ENCODE measurements at regions not wholly inside any gene's neighbourhood (a gene's known extent, or its start where the extent isn't known, plus 50 kb on each side); places are given as distances from the start of the nearest gene placed in this dataset.

DNA sequence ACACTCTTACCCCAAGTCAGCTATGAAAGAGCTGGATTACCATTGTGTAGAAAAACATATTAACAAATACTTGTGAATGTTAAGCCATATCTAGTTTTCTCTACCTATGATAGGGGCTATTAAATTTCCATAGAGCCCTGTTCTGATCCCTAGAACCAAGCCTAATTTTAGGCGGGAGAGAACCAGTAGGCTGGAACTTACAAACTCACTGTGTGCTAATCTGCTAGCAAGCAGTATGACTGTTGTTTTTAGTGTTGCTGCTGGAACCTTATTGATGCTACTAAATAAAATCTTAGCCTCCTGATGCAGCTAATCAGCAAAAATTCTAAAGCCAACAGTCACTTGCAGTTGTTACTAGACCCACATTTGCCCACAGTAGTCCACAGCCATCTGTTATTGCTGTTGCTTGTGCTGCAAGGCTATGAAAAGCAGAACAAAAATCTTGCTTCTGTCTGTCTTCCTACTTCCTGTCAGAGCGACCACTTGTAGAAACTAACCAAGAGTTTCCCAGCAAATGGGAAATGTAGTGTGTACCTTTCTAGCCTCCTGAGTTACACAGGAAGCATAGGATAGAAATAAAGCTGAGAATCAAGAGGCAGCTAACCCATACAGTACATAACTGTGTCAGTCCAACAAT, 368.4 kb downstream of the ARL4A start:
- Histone ChIP-seq H3K27me3 (ENCODE audit: control insufficient read depth, insufficient read depth, low read length) (no peaks in the 10 kb centered on the region), H3K36me3 (ENCODE audit: control insufficient read depth, insufficient read depth, low read length) (no peaks in the 10 kb centered on the region), H3K4me3 (ENCODE audit: low read depth, low read length) (no peak overlapping the region)
- DNase-seq (ENCODE audit: low read depth): no peak
- TF ChIP-seq, protein P1, sequence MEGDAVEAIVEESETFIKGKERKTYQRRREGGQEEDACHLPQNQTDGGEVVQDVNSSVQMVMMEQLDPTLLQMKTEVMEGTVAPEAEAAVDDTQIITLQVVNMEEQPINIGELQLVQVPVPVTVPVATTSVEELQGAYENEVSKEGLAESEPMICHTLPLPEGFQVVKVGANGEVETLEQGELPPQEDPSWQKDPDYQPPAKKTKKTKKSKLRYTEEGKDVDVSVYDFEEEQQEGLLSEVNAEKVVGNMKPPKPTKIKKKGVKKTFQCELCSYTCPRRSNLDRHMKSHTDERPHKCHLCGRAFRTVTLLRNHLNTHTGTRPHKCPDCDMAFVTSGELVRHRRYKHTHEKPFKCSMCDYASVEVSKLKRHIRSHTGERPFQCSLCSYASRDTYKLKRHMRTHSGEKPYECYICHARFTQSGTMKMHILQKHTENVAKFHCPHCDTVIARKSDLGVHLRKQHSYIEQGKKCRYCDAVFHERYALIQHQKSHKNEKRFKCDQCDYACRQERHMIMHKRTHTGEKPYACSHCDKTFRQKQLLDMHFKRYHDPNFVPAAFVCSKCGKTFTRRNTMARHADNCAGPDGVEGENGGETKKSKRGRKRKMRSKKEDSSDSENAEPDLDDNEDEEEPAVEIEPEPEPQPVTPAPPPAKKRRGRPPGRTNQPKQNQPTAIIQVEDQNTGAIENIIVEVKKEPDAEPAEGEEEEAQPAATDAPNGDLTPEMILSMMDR (IDR thresholded peaks at IDR 0.05; ENCODE audit: insufficient read depth, low read length, poor library complexity, severe bottlenecking): no peak

- Histone ChIP-seq H3K4me3 (ENCODE audit: low read depth, low read length) (no peak overlapping the region), H3K27me3 (ENCODE audit: control insufficient read depth, insufficient read depth, low read length) (no peaks in the 10 kb centered on the region), H3K36me3 (ENCODE audit: control insufficient read depth, insufficient read depth, low read length) (no peaks in the 10 kb centered on the region)
- TF ChIP-seq, protein P1 (IDR thresholded peaks at IDR 0.05; ENCODE audit: insufficient read depth, low read length, poor library complexity, severe bottlenecking): no peak
- no peak for DNase-seq (ENCODE audit: low read depth)
Observed at GRCh38 chr7:13057462-13058200, 370.2 kb downstream of the ARL4A start.

DNA sequence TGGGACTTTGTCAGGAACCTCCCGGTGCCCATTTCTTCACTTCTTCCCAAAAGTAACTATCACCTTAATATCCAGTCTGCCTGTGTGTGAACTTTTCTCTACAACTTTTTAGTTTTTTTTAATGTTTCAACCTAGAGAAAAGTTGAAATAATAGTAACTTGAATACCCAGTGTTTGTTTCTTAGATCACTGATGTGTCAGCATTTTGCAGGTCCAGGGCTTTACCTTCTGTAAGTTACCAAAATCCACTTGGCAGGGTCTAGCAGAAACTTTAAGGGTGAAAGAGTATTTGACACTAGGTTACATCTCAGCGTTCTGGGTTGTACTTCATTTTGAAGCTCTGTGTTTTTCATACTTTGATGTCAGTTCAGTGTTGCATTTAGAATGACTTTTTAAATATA, 372.7 kb downstream of the ARL4A start:
- Histone ChIP-seq H3K36me3 (ENCODE audit: control insufficient read depth, insufficient read depth, low read length) (no peaks in the 10 kb centered on the region), H3K4me3 (ENCODE audit: low read depth, low read length) (no peak overlapping the region), H3K27me3 (ENCODE audit: control insufficient read depth, insufficient read depth, low read length) (no peaks in the 10 kb centered on the region)
- no peak for DNase-seq (ENCODE audit: low read depth)
- TF ChIP-seq, protein P1 (IDR thresholded peaks at IDR 0.05; ENCODE audit: insufficient read depth, low read length, poor library complexity, severe bottlenecking): no peak

DNA sequence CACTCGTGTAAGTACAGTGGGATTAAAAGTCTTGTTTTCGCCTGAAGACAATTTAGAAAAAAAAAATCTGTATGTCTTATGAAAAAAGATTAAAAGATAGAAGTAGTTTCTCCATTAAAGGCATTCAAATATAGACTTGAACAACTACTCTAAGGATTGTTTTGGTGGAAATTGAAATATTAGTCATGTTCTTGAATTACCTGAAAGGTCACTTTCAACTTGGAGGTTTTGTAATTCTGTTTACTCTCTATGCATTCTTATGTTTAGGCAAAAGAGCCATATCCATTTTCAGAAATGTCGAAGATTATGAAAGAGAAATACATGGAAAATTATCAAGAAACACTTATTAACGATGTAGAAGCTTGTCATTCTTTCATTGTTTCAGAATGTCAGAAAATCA, 373.7 kb downstream of the ARL4A start:
- no peak overlapping the region for H3K4me3 ChIP-seq (ENCODE audit: low read depth, low read length)
- TF ChIP-seq, protein P1 (IDR thresholded peaks at IDR 0.05; ENCODE audit: insufficient read depth, low read length, poor library complexity, severe bottlenecking): no peak
- no peaks in the 10 kb centered on the region for H3K36me3 ChIP-seq (ENCODE audit: control insufficient read depth, insufficient read depth, low read length)
- no peak for DNase-seq (ENCODE audit: low read depth)
- H3K27me3 ChIP-seq (ENCODE audit: control insufficient read depth, insufficient read depth, low read length): no peaks in the 10 kb centered on the region

DNA sequence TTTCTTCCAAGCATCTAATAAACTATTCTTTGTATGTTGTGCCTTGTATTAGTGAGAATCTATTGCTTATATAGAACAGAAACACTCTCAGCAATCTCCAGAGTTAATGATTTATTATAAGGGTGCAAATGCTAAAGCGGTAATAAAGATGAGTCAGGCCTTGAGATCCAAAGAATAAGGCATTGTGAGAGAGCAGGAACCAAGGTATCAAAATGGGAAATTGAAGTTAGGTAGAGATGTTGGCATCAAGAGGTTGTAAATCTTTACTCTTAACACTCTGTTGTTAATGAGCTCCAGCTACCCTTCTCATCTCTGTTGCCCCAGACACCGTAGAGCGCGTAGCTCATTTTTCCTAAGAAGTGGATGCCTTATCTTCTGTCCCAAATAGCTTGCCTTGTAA, 375.2 kb downstream of the ARL4A start:
- DNase-seq (ENCODE audit: low read depth): no peak
- H3K4me3 ChIP-seq (ENCODE audit: low read depth, low read length): no peak overlapping the region

More for the DNA sequence above, 375.2 kb downstream of the ARL4A start:
- H3K36me3 ChIP-seq (ENCODE audit: control insufficient read depth, insufficient read depth, low read length): no peaks in the 10 kb centered on the region
- TF ChIP-seq, protein P1 (IDR thresholded peaks at IDR 0.05; ENCODE audit: insufficient read depth, low read length, poor library complexity, severe bottlenecking): no peak
- H3K27me3 ChIP-seq (ENCODE audit: control insufficient read depth, insufficient read depth, low read length): no peaks in the 10 kb centered on the region
